K562 (cell line): ENCODE measurements at regions not wholly inside any gene's neighbourhood (a gene's known extent, or its start where the extent isn't known, plus 50 kb on each side); places are given as distances from the start of the nearest gene placed in this dataset.

ENCODE experiments used
- ATAC-seq: fragments of 200-7000 bp; cut with Tn5 transposase; 3 replicates; pipeline ENCODE4 v1.9.1; 2020; ENCODE audit warnings: moderate library complexity
- BruUV-seq: library from RNA; stranded (reverse); fragments of 400-500 nt; replicated peaks from 2 replicates; lab custom pipeline; 2021; lab: Mats Ljungman, UMichigan
- CTCF ChIA-PET: fragments of 300-600 bp; formaldehyde crosslinking; extraction: SDS; loops from one replicate; lab custom pipeline; 2021; ENCODE audit warnings: low intra/inter-chr PET ratio; lab: Yijun Ruan, JAX
- POLR2A ChIA-PET: fragments of 300-600, 350-650 bp; sonication (Branson Sonifier 250); formaldehyde crosslinking; extraction: SDS; loops from one replicate; lab custom pipeline; 2021; ENCODE audit warnings: antibody characterized with exemption, inconsistent platforms; lab: Yijun Ruan, JAX
- DNase-seq, 4 experiments: peaks; one replicate each; pipeline versions ENCODE4 v3.0.0 to v3.0.0-alpha.2; 2011 to 2018; ENCODE audit warnings: low spot score in 3 of 4, mixed read lengths in 3 of 4; ENCODE audit errors: extremely low read depth in 1 of 4
- FAIRE-seq: peaks from 2 replicates; lab custom pipeline; 2011; peaks lifted over from hg19 to GRCh38; lab: Jason Lieb, UNC
- H2AFZ ChIP-seq: 2 replicates; pipeline ENCODE4 v1.6.0; 2011; ENCODE audit warnings: low read depth, low read length, control low read depth, inconsistent platforms
- H3K27ac ChIP-seq: fragments of 200-600 bp; 3 replicates; pipeline ENCODE4 v1.8.0; 2011; ENCODE audit warnings: low read depth, mild to moderate bottlenecking, control low read depth, inconsistent platforms, low read length, moderate library complexity, mixed read lengths; ENCODE audit errors: extremely low read depth
- H3K27me3 ChIP-seq, 2 experiments: fragments of 300-600 bp in 1 of 2; 2 replicates in 1 of 2; 3 replicates in 1 of 2; pipeline versions ENCODE4 v1.6.0 to v1.8.0; 2011; ENCODE audit warnings: inconsistent platforms in 2 of 2, low read length in 2 of 2, mild to moderate bottlenecking in 1 of 2, mixed read lengths in 1 of 2, moderate library complexity in 1 of 2; ENCODE audit not compliant: control insufficient read depth in 2 of 2, insufficient read depth in 2 of 2
- H3K36me3 ChIP-seq: fragments of 300-600 bp; 3 replicates; pipeline ENCODE4 v1.8.0; 2011; ENCODE audit warnings: mild to moderate bottlenecking, low read length, inconsistent platforms; ENCODE audit not compliant: control insufficient read depth, insufficient read depth
- H3K4me1 ChIP-seq, 2 experiments: fragments of 200-600 bp in 1 of 2; replicated peaks in 1 of 2; 2 replicates in 1 of 2; 3 replicates in 1 of 2; pipeline versions ENCODE4 v1.5.1 to v1.8.0; 2011; ENCODE audit warnings: inconsistent platforms in 2 of 2, low read length in 2 of 2, mild to moderate bottlenecking in 1 of 2, mixed read lengths in 1 of 2, moderate library complexity in 1 of 2; ENCODE audit not compliant: control insufficient read depth in 2 of 2, insufficient read depth in 2 of 2
- H3K4me2 ChIP-seq: 2 replicates; pipeline ENCODE4 v1.6.1; 2011; ENCODE audit warnings: low read length, control low read depth, inconsistent platforms, mixed read lengths; ENCODE audit not compliant: insufficient read depth
- H3K4me3 ChIP-seq: fragments of 200-600 bp; sonication (generic), shearing (Covaris generic); 2 replicates; pipeline ENCODE4 v1.5.1; 2016; ENCODE audit warnings: control low read depth, inconsistent platforms
- H3K79me2 ChIP-seq: fragments of 200-600 bp; 3 replicates; pipeline ENCODE4 v1.8.0; 2011; ENCODE audit warnings: low read length, inconsistent platforms; ENCODE audit not compliant: control insufficient read depth, insufficient read depth
- H3K9ac ChIP-seq, 2 experiments: 2 replicates each; pipeline versions ENCODE4 v1.6.0 to v1.6.1; 2011; ENCODE audit warnings: low read depth in 2 of 2, low read length in 2 of 2, control low read depth in 1 of 2, inconsistent platforms in 1 of 2, mild to moderate bottlenecking in 1 of 2, mixed read lengths in 1 of 2; ENCODE audit not compliant: insufficient read depth in 1 of 2
- H3K9me1 ChIP-seq: one replicate; pipeline ENCODE4 v1.6.0; 2011; ENCODE audit warnings: inconsistent platforms, mild to moderate bottlenecking, low read length, moderate library complexity; ENCODE audit not compliant: control insufficient read depth, insufficient read depth
- H3K9me3 ChIP-seq: replicated peaks from 2 replicates; pipeline ENCODE4 v1.5.1; 2011; ENCODE audit warnings: low read depth, low read length, inconsistent platforms; ENCODE audit not compliant: control insufficient read depth, insufficient read depth
- H4K20me1 ChIP-seq: replicated peaks from 2 replicates; pipeline ENCODE4 v1.6.1; 2011; ENCODE audit warnings: low read length, inconsistent platforms, mixed read lengths; ENCODE audit not compliant: control insufficient read depth, insufficient read depth
- CBFB ChIP-seq: sonication (generic); formaldehyde crosslinking; IDR thresholded peaks from 2 replicates; pipeline ENCODE4 v1.4.0; 2020; ENCODE audit warnings: mild to moderate bottlenecking, missing genetic modification reagents
- DMBX1 ChIP-seq: fragments of 250-450 bp; sonication (Bioruptor Pico); IDR thresholded peaks from 2 replicates; pipeline ENCODE4 v1.8.0; 2022; ENCODE audit warnings: inconsistent platforms, mild to moderate bottlenecking, moderate library complexity, borderline replicate concordance
- NR2F6 ChIP-seq: fragments of 450-650 bp; formaldehyde crosslinking; IDR thresholded peaks from 2 replicates; pipeline ENCODE4 v1.4.0; 2020; ENCODE audit warnings: mild to moderate bottlenecking
- PML ChIP-seq: IDR thresholded peaks from 2 replicates; pipeline ENCODE4 v1.6.1; 2012; ENCODE audit warnings: low read length, inconsistent platforms
- ZFP30 ChIP-seq: fragments of 250-450 bp; sonication (Bioruptor Pico); IDR thresholded peaks from 2 replicates; pipeline ENCODE4 v1.8.0; 2022; ENCODE audit warnings: moderate library complexity, mild to moderate bottlenecking, inconsistent platforms, borderline replicate concordance
- WGBS: fragments of 100-300 bp; shearing (Covaris generic); methylation state at CpG from one replicate; pipeline ENCODE4 v1.1.6; 2016; ENCODE audit warnings: low coverage, mixed read lengths; ENCODE audit not compliant: insufficient coverage; ENCODE audit errors: missing lambda C conversion rate; 5-methylcytosine and 5-hydroxymethylcytosine counted together
- in situ Hi-C: fragments of 300-500 bp; cut with MboI; formaldehyde crosslinking; loops from 4 replicates; pipeline ENCODE4 v1.15.0; 2018; ENCODE audit warnings: inconsistent platforms, mixed read lengths
- intact Hi-C: fragments of 100-400 bp; cut with micrococcal nuclease; formaldehyde crosslinking; loops from 2 replicates; pipeline ENCODE4 v1.14.2; 2022
- TF ChIP-seq, protein P1 (sequence below): fragments of 450-650 bp; IDR thresholded peaks from 2 replicates; pipeline ENCODE4 v1.6.1; 2016; ENCODE audit warnings: mild to moderate bottlenecking, moderate library complexity
- TF ChIP-seq, protein P2 (sequence below): sonication (generic); formaldehyde crosslinking; IDR thresholded peaks from 2 replicates; pipeline ENCODE4 v1.8.1; 2023; ENCODE audit warnings: missing genetic modification reagents, mild to moderate bottlenecking, borderline replicate concordance

DNA sequence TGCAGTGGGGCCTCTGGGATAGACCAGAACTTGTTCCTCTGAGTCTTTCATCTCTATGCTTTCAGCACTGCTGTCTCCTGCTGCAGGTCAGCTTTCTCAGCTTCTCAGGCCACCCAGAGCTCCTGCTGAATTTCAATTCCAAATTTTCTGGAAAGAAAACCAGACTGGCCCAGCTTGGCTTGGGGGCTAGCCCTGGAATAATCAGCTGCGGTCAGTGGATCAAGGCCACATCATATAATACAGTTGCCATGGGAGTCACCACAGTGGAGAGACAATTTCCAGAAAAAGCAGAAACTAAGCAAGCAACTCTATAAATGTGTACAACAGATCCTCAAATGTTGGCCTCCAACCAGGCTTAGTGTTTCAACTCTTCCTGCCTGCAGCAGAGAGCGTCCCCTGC, 91.1 kb upstream of the SLC24A5 start:
- WGBS: 0% methylated on average over 2 of the region's 2 CpGs
- H3K9ac ChIP-seq: no peak overlapping the region
- H3K36me3 ChIP-seq: no peaks in the 10 kb centered on the region
- H3K79me2 ChIP-seq: no peaks in the 10 kb centered on the region
- in situ Hi-C loops: no loop called here
- intact Hi-C loops: no loop called here
- H3K27ac ChIP-seq: no peak overlapping the region
- ChIA-PET CTCF (no interaction called here), POLR2A (no interaction called here)
- H3K4me3 ChIP-seq: no peak overlapping the region
- no TSS peak for BruUV-seq
- DNase-seq (no peak), ATAC-seq (no peak), FAIRE-seq (no peak)
- no peaks in the 10 kb centered on the region for H3K9me3 ChIP-seq
- no peak overlapping the region for H3K4me2 ChIP-seq
- no peak overlapping the region for H2AFZ ChIP-seq
- H4K20me1 ChIP-seq: no peaks in the 10 kb centered on the region
- no peaks in the 10 kb centered on the region for H3K9me1 ChIP-seq
- H3K4me1 ChIP-seq: no peaks in the 10 kb centered on the region
- no peaks in the 10 kb centered on the region for H3K27me3 ChIP-seq
- TF ChIP-seq, protein P1, sequence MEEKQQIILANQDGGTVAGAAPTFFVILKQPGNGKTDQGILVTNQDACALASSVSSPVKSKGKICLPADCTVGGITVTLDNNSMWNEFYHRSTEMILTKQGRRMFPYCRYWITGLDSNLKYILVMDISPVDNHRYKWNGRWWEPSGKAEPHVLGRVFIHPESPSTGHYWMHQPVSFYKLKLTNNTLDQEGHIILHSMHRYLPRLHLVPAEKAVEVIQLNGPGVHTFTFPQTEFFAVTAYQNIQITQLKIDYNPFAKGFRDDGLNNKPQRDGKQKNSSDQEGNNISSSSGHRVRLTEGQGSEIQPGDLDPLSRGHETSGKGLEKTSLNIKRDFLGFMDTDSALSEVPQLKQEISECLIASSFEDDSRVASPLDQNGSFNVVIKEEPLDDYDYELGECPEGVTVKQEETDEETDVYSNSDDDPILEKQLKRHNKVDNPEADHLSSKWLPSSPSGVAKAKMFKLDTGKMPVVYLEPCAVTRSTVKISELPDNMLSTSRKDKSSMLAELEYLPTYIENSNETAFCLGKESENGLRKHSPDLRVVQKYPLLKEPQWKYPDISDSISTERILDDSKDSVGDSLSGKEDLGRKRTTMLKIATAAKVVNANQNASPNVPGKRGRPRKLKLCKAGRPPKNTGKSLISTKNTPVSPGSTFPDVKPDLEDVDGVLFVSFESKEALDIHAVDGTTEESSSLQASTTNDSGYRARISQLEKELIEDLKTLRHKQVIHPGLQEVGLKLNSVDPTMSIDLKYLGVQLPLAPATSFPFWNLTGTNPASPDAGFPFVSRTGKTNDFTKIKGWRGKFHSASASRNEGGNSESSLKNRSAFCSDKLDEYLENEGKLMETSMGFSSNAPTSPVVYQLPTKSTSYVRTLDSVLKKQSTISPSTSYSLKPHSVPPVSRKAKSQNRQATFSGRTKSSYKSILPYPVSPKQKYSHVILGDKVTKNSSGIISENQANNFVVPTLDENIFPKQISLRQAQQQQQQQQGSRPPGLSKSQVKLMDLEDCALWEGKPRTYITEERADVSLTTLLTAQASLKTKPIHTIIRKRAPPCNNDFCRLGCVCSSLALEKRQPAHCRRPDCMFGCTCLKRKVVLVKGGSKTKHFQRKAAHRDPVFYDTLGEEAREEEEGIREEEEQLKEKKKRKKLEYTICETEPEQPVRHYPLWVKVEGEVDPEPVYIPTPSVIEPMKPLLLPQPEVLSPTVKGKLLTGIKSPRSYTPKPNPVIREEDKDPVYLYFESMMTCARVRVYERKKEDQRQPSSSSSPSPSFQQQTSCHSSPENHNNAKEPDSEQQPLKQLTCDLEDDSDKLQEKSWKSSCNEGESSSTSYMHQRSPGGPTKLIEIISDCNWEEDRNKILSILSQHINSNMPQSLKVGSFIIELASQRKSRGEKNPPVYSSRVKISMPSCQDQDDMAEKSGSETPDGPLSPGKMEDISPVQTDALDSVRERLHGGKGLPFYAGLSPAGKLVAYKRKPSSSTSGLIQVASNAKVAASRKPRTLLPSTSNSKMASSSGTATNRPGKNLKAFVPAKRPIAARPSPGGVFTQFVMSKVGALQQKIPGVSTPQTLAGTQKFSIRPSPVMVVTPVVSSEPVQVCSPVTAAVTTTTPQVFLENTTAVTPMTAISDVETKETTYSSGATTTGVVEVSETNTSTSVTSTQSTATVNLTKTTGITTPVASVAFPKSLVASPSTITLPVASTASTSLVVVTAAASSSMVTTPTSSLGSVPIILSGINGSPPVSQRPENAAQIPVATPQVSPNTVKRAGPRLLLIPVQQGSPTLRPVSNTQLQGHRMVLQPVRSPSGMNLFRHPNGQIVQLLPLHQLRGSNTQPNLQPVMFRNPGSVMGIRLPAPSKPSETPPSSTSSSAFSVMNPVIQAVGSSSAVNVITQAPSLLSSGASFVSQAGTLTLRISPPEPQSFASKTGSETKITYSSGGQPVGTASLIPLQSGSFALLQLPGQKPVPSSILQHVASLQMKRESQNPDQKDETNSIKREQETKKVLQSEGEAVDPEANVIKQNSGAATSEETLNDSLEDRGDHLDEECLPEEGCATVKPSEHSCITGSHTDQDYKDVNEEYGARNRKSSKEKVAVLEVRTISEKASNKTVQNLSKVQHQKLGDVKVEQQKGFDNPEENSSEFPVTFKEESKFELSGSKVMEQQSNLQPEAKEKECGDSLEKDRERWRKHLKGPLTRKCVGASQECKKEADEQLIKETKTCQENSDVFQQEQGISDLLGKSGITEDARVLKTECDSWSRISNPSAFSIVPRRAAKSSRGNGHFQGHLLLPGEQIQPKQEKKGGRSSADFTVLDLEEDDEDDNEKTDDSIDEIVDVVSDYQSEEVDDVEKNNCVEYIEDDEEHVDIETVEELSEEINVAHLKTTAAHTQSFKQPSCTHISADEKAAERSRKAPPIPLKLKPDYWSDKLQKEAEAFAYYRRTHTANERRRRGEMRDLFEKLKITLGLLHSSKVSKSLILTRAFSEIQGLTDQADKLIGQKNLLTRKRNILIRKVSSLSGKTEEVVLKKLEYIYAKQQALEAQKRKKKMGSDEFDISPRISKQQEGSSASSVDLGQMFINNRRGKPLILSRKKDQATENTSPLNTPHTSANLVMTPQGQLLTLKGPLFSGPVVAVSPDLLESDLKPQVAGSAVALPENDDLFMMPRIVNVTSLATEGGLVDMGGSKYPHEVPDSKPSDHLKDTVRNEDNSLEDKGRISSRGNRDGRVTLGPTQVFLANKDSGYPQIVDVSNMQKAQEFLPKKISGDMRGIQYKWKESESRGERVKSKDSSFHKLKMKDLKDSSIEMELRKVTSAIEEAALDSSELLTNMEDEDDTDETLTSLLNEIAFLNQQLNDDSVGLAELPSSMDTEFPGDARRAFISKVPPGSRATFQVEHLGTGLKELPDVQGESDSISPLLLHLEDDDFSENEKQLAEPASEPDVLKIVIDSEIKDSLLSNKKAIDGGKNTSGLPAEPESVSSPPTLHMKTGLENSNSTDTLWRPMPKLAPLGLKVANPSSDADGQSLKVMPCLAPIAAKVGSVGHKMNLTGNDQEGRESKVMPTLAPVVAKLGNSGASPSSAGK: no peak
- no peak for TF ChIP-seq DMBX1 (CRISPR knock-in tag)
- no peak for TF ChIP-seq CBFB (CRISPR knock-in tag)
- TF ChIP-seq, protein P2, sequence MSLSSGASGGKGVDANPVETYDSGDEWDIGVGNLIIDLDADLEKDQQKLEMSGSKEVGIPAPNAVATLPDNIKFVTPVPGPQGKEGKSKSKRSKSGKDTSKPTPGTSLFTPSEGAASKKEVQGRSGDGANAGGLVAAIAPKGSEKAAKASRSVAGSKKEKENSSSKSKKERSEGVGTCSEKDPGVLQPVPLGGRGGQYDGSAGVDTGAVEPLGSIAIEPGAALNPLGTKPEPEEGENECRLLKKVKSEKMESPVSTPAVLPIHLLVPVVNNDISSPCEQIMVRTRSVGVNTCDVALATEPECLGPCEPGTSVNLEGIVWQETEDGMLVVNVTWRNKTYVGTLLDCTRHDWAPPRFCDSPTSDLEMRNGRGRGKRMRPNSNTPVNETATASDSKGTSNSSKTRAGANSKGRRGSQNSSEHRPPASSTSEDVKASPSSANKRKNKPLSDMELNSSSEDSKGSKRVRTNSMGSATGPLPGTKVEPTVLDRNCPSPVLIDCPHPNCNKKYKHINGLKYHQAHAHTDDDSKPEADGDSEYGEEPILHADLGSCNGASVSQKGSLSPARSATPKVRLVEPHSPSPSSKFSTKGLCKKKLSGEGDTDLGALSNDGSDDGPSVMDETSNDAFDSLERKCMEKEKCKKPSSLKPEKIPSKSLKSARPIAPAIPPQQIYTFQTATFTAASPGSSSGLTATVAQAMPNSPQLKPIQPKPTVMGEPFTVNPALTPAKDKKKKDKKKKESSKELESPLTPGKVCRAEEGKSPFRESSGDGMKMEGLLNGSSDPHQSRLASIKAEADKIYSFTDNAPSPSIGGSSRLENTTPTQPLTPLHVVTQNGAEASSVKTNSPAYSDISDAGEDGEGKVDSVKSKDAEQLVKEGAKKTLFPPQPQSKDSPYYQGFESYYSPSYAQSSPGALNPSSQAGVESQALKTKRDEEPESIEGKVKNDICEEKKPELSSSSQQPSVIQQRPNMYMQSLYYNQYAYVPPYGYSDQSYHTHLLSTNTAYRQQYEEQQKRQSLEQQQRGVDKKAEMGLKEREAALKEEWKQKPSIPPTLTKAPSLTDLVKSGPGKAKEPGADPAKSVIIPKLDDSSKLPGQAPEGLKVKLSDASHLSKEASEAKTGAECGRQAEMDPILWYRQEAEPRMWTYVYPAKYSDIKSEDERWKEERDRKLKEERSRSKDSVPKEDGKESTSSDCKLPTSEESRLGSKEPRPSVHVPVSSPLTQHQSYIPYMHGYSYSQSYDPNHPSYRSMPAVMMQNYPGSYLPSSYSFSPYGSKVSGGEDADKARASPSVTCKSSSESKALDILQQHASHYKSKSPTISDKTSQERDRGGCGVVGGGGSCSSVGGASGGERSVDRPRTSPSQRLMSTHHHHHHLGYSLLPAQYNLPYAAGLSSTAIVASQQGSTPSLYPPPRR (CRISPR knock-in tag): no peak
- no peak for TF ChIP-seq PML
- TF ChIP-seq ZFP30 (CRISPR knock-in tag): no peak
- no peak for TF ChIP-seq NR2F6 (CRISPR knock-in tag)
